WTC11 (cell line): ENCODE measurements at regions not wholly inside any gene's neighbourhood (a gene's known extent, or its start where the extent isn't known, plus 50 kb on each side); places are given as distances from the start of the nearest gene placed in this dataset.
"Not testable (repeated sequence)": the region's sequence is repeated elsewhere in the genome, so short reads cannot be mapped to it uniquely, and the experiment has no call there.

Source experiments
- ATAC-seq: fragments of 200-7000 bp; cut with Tn5 transposase; 2 replicates; pipeline ENCODE4 v1.10.0; 2021; ENCODE audit warnings: mild to moderate bottlenecking, moderate library complexity
- CTCF ChIA-PET: fragments of 300-600 bp; sonication (Branson Sonifier 250); formaldehyde crosslinking; loops from one replicate; lab custom pipeline; 2021; ENCODE audit warnings: antibody characterized with exemption; lab: Charles Lee
- POLR2A ChIA-PET: fragments of 350-600 bp; sonication (Branson Sonifier 250); formaldehyde crosslinking; loops from one replicate; lab custom pipeline; 2021; ENCODE audit warnings: antibody characterized with exemption; lab: Charles Lee
- DNase-seq: peaks from one replicate; pipeline ENCODE4 v3.0.0; 2021; ENCODE audit warnings: low spot score
- H3K27ac Mint-ChIP-seq: 2 replicates; pipeline ENCODE4 v1.8.0; 2021; ENCODE audit warnings: mixed read lengths
- H3K27me3 Mint-ChIP-seq: 2 replicates; pipeline ENCODE4 v1.8.0; 2021; ENCODE audit warnings: low read depth, mild to moderate bottlenecking, moderate library complexity, mixed read lengths
- H3K36me3 Mint-ChIP-seq: 2 replicates; pipeline ENCODE4 v1.8.0; 2021; ENCODE audit warnings: mixed read lengths
- H3K4me1 Mint-ChIP-seq: 2 replicates; pipeline ENCODE4 v1.8.0; 2022; ENCODE audit warnings: mixed read lengths
- H3K4me3 Mint-ChIP-seq: 2 replicates; pipeline ENCODE4 v1.8.0; 2021; ENCODE audit warnings: mild to moderate bottlenecking, moderate library complexity, mixed read lengths
- H3K9me3 Mint-ChIP-seq: 2 replicates; pipeline ENCODE4 v1.8.0; 2021; ENCODE audit warnings: mixed read lengths
- ARID4B ChIP-seq: sonication (generic); formaldehyde crosslinking; IDR thresholded peaks from 2 replicates; pipeline ENCODE4 v1.8.0; 2023; ENCODE audit warnings: missing genetic modification reagents, mild to moderate bottlenecking, borderline replicate concordance
- E2F4 ChIP-seq: sonication (generic); formaldehyde crosslinking; IDR thresholded peaks from 2 replicates; pipeline ENCODE4 v1.8.1; 2022; ENCODE audit warnings: low read depth, mild to moderate bottlenecking, moderate library complexity, missing genetic modification reagents, borderline replicate concordance
- ELF4 ChIP-seq: sonication (generic); formaldehyde crosslinking; IDR thresholded peaks from 2 replicates; pipeline ENCODE4 v1.8.1; 2022; ENCODE audit warnings: low read depth, mild to moderate bottlenecking, moderate library complexity, missing genetic modification reagents
- GRHL2 ChIP-seq: fragments of 250-450 bp; sonication (Bioruptor Pico); IDR thresholded peaks from 2 replicates; pipeline ENCODE4 v1.8.0; 2022; ENCODE audit warnings: mild to moderate bottlenecking, moderate library complexity; ENCODE audit not compliant: insufficient replicate concordance, severe bottlenecking
- SP1 ChIP-seq: sonication (generic); formaldehyde crosslinking; conservative IDR thresholded peaks from 2 replicates; pipeline ENCODE4 v1.8.1; 2022; ENCODE audit warnings: missing genetic modification reagents
- ZNF138 ChIP-seq: sonication (generic); formaldehyde crosslinking; conservative IDR thresholded peaks from 2 replicates; pipeline ENCODE4 v1.8.1; 2022; ENCODE audit warnings: mild to moderate bottlenecking, moderate library complexity, missing genetic modification reagents
- ZNF512 ChIP-seq: sonication (generic); formaldehyde crosslinking; IDR thresholded peaks from 2 replicates; pipeline ENCODE4 v1.8.1; 2022; ENCODE audit warnings: missing genetic modification reagents, borderline replicate concordance
- TF ChIP-seq, protein P1 (sequence below): sonication (generic); formaldehyde crosslinking; IDR thresholded peaks from 2 replicates; pipeline ENCODE4 v1.8.0; 2022; ENCODE audit warnings: mild to moderate bottlenecking, missing genetic modification reagents
- TF ChIP-seq, protein P2 (sequence below): sonication (generic); formaldehyde crosslinking; conservative IDR thresholded peaks from 2 replicates; pipeline ENCODE4 v1.8.1; 2023; ENCODE audit warnings: mild to moderate bottlenecking, low read depth, missing genetic modification reagents, moderate library complexity
- TF ChIP-seq, protein P3 (sequence below): fragments of 250-450 bp; sonication (Bioruptor Pico); IDR thresholded peaks from 2 replicates; pipeline ENCODE4 v2.1.2; 2022; ENCODE audit warnings: mild to moderate bottlenecking, moderate library complexity

- TF ChIP-seq, protein P1, sequence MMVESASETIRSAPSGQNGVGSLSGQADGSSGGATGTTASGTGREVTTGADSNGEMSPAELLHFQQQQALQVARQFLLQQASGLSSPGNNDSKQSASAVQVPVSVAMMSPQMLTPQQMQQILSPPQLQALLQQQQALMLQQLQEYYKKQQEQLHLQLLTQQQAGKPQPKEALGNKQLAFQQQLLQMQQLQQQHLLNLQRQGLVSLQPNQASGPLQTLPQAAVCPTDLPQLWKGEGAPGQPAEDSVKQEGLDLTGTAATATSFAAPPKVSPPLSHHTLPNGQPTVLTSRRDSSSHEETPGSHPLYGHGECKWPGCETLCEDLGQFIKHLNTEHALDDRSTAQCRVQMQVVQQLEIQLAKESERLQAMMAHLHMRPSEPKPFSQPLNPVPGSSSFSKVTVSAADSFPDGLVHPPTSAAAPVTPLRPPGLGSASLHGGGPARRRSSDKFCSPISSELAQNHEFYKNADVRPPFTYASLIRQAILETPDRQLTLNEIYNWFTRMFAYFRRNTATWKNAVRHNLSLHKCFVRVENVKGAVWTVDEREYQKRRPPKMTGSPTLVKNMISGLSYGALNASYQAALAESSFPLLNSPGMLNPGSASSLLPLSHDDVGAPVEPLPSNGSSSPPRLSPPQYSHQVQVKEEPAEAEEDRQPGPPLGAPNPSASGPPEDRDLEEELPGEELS (CRISPR knock-in tag): no peak
- TF ChIP-seq, protein P2, sequence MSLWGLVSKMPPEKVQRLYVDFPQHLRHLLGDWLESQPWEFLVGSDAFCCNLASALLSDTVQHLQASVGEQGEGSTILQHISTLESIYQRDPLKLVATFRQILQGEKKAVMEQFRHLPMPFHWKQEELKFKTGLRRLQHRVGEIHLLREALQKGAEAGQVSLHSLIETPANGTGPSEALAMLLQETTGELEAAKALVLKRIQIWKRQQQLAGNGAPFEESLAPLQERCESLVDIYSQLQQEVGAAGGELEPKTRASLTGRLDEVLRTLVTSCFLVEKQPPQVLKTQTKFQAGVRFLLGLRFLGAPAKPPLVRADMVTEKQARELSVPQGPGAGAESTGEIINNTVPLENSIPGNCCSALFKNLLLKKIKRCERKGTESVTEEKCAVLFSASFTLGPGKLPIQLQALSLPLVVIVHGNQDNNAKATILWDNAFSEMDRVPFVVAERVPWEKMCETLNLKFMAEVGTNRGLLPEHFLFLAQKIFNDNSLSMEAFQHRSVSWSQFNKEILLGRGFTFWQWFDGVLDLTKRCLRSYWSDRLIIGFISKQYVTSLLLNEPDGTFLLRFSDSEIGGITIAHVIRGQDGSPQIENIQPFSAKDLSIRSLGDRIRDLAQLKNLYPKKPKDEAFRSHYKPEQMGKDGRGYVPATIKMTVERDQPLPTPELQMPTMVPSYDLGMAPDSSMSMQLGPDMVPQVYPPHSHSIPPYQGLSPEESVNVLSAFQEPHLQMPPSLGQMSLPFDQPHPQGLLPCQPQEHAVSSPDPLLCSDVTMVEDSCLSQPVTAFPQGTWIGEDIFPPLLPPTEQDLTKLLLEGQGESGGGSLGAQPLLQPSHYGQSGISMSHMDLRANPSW (CRISPR knock-in tag): no peak
- TF ChIP-seq ZNF512 (CRISPR knock-in tag): no peak
- no peak for TF ChIP-seq ELF4 (CRISPR knock-in tag)
These were observed 331.2 kb upstream of the DAB2 start (continued) for GRCh38 chr5:39755986-39756385.

GRCh38 chr5:39755452-39755851 lies 330.7 kb upstream of the DAB2 start:
- ChIA-PET POLR2A (no interaction called here), CTCF (no interaction called here)
- H3K27me3 Mint-ChIP-seq: no peaks in the 10 kb centered on the region
- TF ChIP-seq, protein P3, sequence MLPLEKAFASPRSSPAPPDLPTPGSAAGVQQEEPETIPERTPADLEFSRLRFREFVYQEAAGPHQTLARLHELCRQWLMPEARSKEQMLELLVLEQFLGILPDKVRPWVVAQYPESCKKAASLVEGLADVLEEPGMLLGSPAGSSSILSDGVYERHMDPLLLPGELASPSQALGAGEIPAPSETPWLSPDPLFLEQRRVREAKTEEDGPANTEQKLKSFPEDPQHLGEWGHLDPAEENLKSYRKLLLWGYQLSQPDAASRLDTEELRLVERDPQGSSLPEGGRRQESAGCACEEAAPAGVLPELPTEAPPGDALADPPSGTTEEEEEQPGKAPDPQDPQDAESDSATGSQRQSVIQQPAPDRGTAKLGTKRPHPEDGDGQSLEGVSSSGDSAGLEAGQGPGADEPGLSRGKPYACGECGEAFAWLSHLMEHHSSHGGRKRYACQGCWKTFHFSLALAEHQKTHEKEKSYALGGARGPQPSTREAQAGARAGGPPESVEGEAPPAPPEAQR (CRISPR knock-in tag): no peak
- no peak for TF ChIP-seq ARID4B (CRISPR knock-in tag)
- TF ChIP-seq GRHL2 (CRISPR knock-in tag): no peak
- TF ChIP-seq, protein P2 (CRISPR knock-in tag): no peak
- no peak for TF ChIP-seq E2F4 (CRISPR knock-in tag)
- no peak for TF ChIP-seq ZNF138 (CRISPR knock-in tag)
- no peak for TF ChIP-seq SP1 (CRISPR knock-in tag)
- H3K4me3 Mint-ChIP-seq: no peak overlapping the region
- DNase-seq: no peak
- H3K36me3 Mint-ChIP-seq: 0 out of 2 replicates have a peak, but pooled peaks cover 3% of the 10 kb centered on the region
- no peak overlapping the region for H3K27ac Mint-ChIP-seq
- H3K9me3 Mint-ChIP-seq: peaks cover 18% of the 10 kb centered on the region
- no peak for ATAC-seq
- H3K4me1 Mint-ChIP-seq: no peaks in the 10 kb centered on the region

DNA sequence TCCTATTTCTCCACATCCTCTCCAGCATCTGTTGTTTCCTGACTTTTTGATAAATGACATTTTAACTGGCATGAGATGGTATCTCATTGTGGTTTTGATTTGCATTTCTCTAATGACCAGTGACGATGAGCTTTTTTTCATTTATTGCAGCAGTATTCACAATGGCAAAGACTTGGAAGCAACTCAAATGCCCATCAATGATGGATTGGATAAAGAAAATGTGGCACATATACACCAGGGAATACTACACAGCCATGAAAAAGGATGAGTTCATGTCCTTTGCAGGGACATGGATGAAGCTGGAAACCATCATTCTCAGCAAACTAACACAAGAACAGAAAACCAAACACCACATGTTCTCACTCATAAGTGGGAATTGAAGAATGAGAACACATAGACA lies 329.0 kb upstream of the DAB2 start:
- H3K4me3 Mint-ChIP-seq, H3K27ac Mint-ChIP-seq, DNase-seq, H3K36me3 Mint-ChIP-seq, H3K4me1 Mint-ChIP-seq, ATAC-seq, CTCF ChIA-PET, POLR2A ChIA-PET, H3K27me3 Mint-ChIP-seq: not testable (repeated sequence)
- H3K9me3 Mint-ChIP-seq: peaks cover 30% of the 10 kb centered on the region
